Activated CD4-positive, alpha-beta T cell treated with anti-CD3 and anti-CD28 coated beads, Interleukin-2, amount 50 U/mL, for 24 hours (primary cell): ENCODE measurements at regions not wholly inside any gene's neighbourhood (a gene's known extent, or its start where the extent isn't known, plus 50 kb on each side); places are given as distances from the start of the nearest gene placed in this dataset.

Source experiments
- DNase-seq, 2 donors: peaks; one replicate each; pipeline ENCODE4 v3.0.0-alpha.2; 2020; ENCODE audit warnings: low read depth in 1 of 2, low spot score in 1 of 2

- DNase-seq, result no peak
These were observed 73.9 kb upstream of the TRIB2 start for GRCh38 chr2:12642859-12643258.

DNA sequence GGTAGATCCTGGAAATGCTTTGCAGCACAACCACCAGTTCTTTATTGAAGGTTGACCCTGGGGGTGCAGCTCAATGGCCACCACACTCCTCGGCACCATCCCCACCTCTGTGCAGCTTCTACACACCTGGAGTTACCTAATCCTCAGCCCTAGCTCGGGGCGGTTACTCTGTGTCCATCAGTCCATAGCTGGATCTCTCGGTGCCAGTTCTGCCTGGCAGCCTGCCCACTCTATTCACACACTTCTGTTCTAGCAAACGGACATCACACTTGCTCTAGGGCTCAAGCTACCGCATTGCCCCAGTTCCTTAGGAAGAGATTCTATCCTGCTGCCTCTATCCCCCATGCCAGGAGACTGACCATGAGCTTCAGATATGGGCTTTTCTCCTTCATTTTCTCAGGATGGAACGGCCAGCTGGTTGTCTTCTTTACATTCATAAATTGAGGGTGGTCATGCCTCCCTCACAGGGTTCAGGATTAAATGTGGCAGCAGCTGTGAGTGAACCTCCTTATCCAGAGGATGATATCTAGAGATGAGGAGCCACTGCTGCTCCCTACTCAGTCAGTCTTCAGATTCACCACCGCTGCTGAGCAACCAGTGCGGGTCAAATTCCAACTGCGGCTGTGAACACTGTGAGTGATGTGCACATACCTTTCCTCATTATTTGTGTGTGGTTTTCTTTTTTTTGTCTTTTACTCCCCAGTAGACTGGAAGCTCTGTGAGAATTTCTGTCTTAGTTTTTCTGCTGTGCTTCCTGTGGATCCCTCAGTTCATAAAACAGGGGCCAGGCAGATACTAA, 66.9 kb upstream of the TRIB2 start:
- no peak for DNase-seq

- DNase-seq, result no peak
These were observed 65.1 kb upstream of the TRIB2 start for GRCh38 chr2:12651641-12652040.

DNA sequence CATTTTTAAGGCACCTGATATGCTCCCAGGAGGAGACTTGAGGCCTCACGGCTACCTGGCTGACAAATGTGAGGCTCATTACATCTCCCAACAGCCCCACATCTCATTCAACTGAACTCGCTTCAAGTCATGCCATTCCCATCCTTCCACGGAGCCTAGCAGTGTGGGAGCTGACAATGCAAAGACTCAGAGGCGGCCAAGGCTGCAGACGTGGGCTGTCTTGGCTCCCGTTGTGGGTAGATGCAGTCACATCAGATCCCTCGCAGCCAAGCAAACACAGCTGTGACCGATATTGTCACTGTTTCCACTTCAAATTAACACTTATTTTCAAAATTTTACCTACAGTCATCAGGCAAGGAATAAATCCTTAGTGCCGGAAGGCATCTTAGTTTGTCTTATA, 64.0 kb upstream of the TRIB2 start:
- no peak for DNase-seq

DNA sequence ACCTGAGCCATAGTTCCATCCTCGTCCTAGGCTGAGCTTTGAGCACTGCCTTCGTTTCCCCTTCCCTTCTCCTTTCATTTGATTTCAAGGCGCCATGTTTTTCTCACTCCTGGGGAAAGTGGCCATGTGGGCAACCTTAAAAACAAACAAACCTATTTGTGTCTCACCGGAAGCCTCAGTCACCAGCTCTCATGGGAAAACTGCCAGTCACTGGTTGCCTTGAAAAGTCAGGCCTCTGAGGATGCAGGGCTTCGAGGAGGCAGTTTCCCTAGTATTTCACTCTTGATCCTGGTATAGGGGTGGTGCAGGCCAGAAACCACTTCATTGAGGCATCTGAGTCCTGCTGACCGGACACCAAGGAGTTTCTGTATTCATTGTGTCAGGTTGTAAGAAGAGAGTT, 59.2 kb upstream of the TRIB2 start:
- no peak for DNase-seq

GRCh38 chr2:12658310-12658945, 58.3 kb upstream of the TRIB2 start:
- DNase-seq, result no peak

DNA sequence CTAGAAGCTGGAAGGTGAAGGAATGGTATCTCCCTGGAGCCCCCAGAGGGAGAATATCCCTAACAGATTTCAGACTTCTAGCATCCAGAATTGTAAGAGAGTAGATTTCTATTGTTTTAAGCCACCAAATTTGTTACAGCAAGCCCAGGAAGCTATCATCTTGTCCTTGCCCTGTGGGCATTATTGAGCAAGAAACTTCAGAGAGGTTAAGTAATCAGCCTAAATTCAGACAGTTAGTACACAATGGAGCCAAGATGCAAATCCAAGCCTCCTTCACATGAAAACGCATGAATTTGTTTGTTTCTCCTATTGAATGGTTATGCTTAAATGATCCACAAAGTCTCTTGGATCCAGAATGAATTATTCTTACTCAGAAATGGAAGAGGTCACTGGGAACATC, 55.2 kb upstream of the TRIB2 start:
- DNase-seq, result no peak

- no peak for DNase-seq
These were observed 53.3 kb upstream of the TRIB2 start for GRCh38 chr2:12663306-12664037.

DNA sequence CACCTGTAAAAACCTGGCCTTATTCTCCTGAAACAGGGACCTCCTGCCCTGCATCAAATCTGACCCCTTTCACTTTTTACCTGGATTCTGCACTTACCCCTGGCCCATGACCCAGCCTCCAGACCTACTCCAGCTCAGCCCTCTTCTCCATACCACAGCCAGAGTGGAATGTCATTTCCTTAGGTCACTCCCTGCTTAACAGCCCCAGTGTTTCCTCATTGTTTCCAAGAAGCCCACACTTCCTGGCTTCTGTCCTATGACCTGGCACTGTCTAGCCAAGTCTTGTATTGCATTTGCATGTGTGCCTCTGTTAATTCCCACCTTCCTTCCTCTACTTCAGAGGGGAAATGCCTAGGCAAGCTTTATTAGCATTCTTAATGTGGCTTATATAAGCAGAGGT, 51.4 kb upstream of the TRIB2 start:
- DNase-seq, result no peak

DNA sequence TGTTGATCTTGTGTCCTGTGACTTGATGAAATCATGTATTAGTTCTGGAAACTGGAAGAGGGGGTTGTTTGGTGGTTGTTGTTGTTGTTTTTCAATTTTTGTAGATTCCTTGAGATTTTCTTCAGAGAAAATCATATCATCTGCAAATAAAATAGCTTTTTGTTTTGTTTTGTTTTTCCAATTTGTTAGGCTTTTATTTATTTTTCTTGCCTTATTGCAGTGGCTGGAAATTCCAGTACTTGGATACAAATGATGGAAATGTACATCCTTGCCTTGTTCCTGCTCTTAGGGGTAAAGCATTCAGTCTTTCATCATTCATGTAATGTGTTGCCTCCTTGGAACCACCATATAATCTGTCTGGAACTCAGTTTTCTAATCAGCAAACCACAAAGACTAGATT, 50.3 kb upstream of the TRIB2 start:
- no peak for DNase-seq
